ENCODE measurements at regions not wholly inside any gene's neighbourhood (a gene's known extent, or its start where the extent isn't known, plus 50 kb on each side); places are given as distances from the start of the nearest gene placed in this dataset.

GRCh38 chr2:156890529-156891148 is 366.9 kb upstream of the GALNT5 start:
- Histone ChIP-seq H4K20me1 (ENCODE audit: insufficient read depth, low read length) (no peaks in the 10 kb centered on the region), H2BK20ac (ENCODE audit: low read depth, low read length) (no peak overlapping the region), H2AK9ac (replicated peaks; ENCODE audit: low read depth, low read length, poor library complexity) (no peak overlapping the region), H3K4me2 (ENCODE audit: low read depth, low read length) (no peak overlapping the region), H3K9me1 (ENCODE audit: insufficient read depth, low read length) (no peaks in the 10 kb centered on the region), H3K36me3 (ENCODE audit: control insufficient read depth, insufficient read depth, low read length) (no peaks in the 10 kb centered on the region), H3K79me1 (ENCODE audit: low read depth in 1 of 2, low read length in 2 of 2) (no peaks in the 10 kb centered on the region), H2AFZ (replicated peaks; ENCODE audit: low read length, poor library complexity) (no peak overlapping the region), H3K4me3 (ENCODE audit: insufficient read depth, low read depth, low read length) (no peak overlapping the region), H2BK120ac (ENCODE audit: low read depth, low read length) (no peak overlapping the region), H3K27ac (ENCODE audit: insufficient read depth, low read length) (no peak overlapping the region), H2BK5ac (ENCODE audit: low read depth, low read length, poor library complexity, severe bottlenecking) (no peak overlapping the region), H3K18ac (ENCODE audit: low read depth, low read length) (no peak overlapping the region), H3K14ac (replicated peaks; ENCODE audit: low read depth, low read length) (no peak overlapping the region), H3K9me3 (ENCODE audit: control insufficient read depth, insufficient read depth, low read length) (no peaks in the 10 kb centered on the region), H2BK15ac (ENCODE audit: low read depth, low read length) (no peak overlapping the region), H4K8ac (ENCODE audit: low read depth in 2 of 2, low read length in 2 of 2) (no peak overlapping the region), H4K91ac (ENCODE audit: insufficient read depth, low read depth, low read length) (no peak overlapping the region), H3K27me3 (ENCODE audit: control insufficient read depth, insufficient read depth, low read length) (no peaks in the 10 kb centered on the region), H3K4ac (ENCODE audit: low read depth, low read length) (no peak overlapping the region), H4K5ac (ENCODE audit: low read depth, low read length) (no peak overlapping the region), H3K9ac (ENCODE audit: low read depth, low read length) (no peak overlapping the region), H3K4me1 (ENCODE audit: control insufficient read depth, insufficient read depth, low read length) (no peaks in the 10 kb centered on the region), H2AK5ac (ENCODE audit: low read depth, low read length) (no peak overlapping the region), H3K23ac (ENCODE audit: low read depth, low read length) (no peak overlapping the region), H3K56ac (ENCODE audit: extremely low read depth, insufficient read depth, low read length) (no peak overlapping the region)
- in situ Hi-C loops (cut with MboI; ENCODE audit: low sequenced_read_pairs): loop anchor here (10.0 kb wide), 1 partner anchor 294 kb away; no protein-coding TSS in a partner anchor
- DNase-seq (no peak), ATAC-seq (ENCODE audit: low read depth) (no peak)
- no CpG with 5 or more reads among the region's 5 CpGs for WGBS, 2 experiments (ENCODE audit: extremely low coverage in 2 of 2, insufficient read length in 1 of 2)
- BruUV-seq (replicated peaks): no TSS peak
- CTCF ChIA-PET: interaction anchor here (1.4 kb wide), 1 partner anchor 166 kb away, joined by 3 read pairs; no protein-coding TSS in a partner anchor
- dilution Hi-C loops (cut with HindIII; ENCODE audit: low sequenced_read_pairs, unreplicated experiment): no loop called here
- TF ChIP-seq SMC3 (IDR thresholded peaks at IDR 0.05; ENCODE audit: low read depth, low read length) (no peak), BHLHE40 (IDR thresholded peaks at IDR 0.05; ENCODE audit: low read depth, low read length) (no peak), CEBPB (IDR thresholded peaks at IDR 0.05; ENCODE audit: low read depth, low read length) (no peak), RCOR1 (IDR thresholded peaks at IDR 0.05; ENCODE audit: insufficient replicate concordance, low read length) (no peak), MAFK (IDR thresholded peaks at IDR 0.05; ENCODE audit: low read depth, low read length) (no peak)
- POLR2A ChIA-PET (ENCODE audit: unreplicated experiment): no interaction called here
- intact Hi-C loops (cut with micrococcal nuclease): loop anchor here (5.0 kb wide), 4 partner anchors 142 to 698 kb away; no protein-coding TSS in a partner anchor

Data from IMR-90 (cell line).